H1 (cell line): ENCODE measurements at regions not wholly inside any gene's neighbourhood (a gene's known extent, or its start where the extent isn't known, plus 50 kb on each side); places are given as distances from the start of the nearest gene placed in this dataset.

Experiments used
- CTCF ChIA-PET: fragments of 300-600 bp; sonication (Branson Sonifier 250); formaldehyde crosslinking; loops from one replicate; lab custom pipeline; 2021; ENCODE audit not compliant: partially characterized antibody; lab: Charles Lee
- POLR2A ChIA-PET: fragments of 300-600 bp; sonication (Branson Sonifier 250); formaldehyde crosslinking; loops from one replicate; lab custom pipeline; 2021; ENCODE audit warnings: inconsistent platforms; ENCODE audit not compliant: partially characterized antibody; lab: Charles Lee
- DNase-seq, 2 experiments: peaks; one replicate each; pipeline versions ENCODE4 v3.0.0 to v3.0.0-alpha.2; 2010 to 2022; ENCODE audit warnings: low spot score in 2 of 2, low read depth in 1 of 2, mixed read lengths in 1 of 2
- FAIRE-seq: peaks from 2 replicates; lab custom pipeline; 2011; peaks lifted over from hg19 to GRCh38; lab: Jason Lieb, UNC
- H2AFZ ChIP-seq: 2 replicates; pipeline ENCODE4 v1.8.1; 2012; ENCODE audit warnings: low read length, inconsistent platforms
- H2AK5ac ChIP-seq: 2 replicates; pipeline ENCODE4 v1.6.1; 2013; ENCODE audit warnings: low read depth, low read length
- H2BK120ac ChIP-seq: replicated peaks from 2 replicates; pipeline ENCODE3; 2013; ENCODE audit warnings: low read depth, low read length, inconsistent platforms
- H2BK12ac ChIP-seq: 2 replicates; pipeline ENCODE4 v1.6.1; 2013; ENCODE audit warnings: low read depth, low read length
- H2BK15ac ChIP-seq: 2 replicates; pipeline ENCODE4 v1.6.1; 2013; ENCODE audit warnings: low read length
- H2BK20ac ChIP-seq: 2 replicates; pipeline ENCODE4 v1.6.1; 2013; ENCODE audit warnings: low read length
- H2BK5ac ChIP-seq: 2 replicates; pipeline ENCODE4 v1.6.1; 2013; ENCODE audit warnings: low read depth, low read length
- H3K14ac ChIP-seq: 2 replicates; pipeline ENCODE4 v1.6.1; 2013; ENCODE audit warnings: inconsistent platforms; ENCODE audit not compliant: insufficient read length
- H3K18ac ChIP-seq: 2 replicates; pipeline ENCODE4 v1.6.1; 2013; ENCODE audit warnings: low read length; ENCODE audit errors: extremely low read depth
- H3K23ac ChIP-seq: 2 replicates; pipeline ENCODE4 v1.6.1; 2013; ENCODE audit warnings: inconsistent platforms; ENCODE audit not compliant: insufficient read length
- H3K23me2 ChIP-seq: 2 replicates; pipeline ENCODE4 v1.6.1; 2013; ENCODE audit warnings: low read depth, low read length
- H3K27ac ChIP-seq: 2 replicates; pipeline ENCODE4 v1.6.1; 2011; ENCODE audit warnings: low read depth, low read length, inconsistent platforms
- H3K27me3 ChIP-seq, 4 experiments: replicated peaks in 1 of 4; 1 replicate in 1 of 4; 2 replicates in 3 of 4; pipeline versions ENCODE4 v1.6.1 to v1.8.1; 2011 to 2013; ENCODE audit warnings: low read length in 3 of 4, mild to moderate bottlenecking in 3 of 4, inconsistent platforms in 2 of 4, mixed read lengths in 2 of 4, moderate library complexity in 1 of 4; ENCODE audit not compliant: control insufficient read depth in 3 of 4, insufficient read depth in 3 of 4; ENCODE audit errors: extremely low read depth in 1 of 4
- H3K36me3 ChIP-seq, 4 experiments: 2 replicates each; pipeline versions ENCODE4 v1.6.1 to v1.8.1; 2011 to 2013; ENCODE audit warnings: mild to moderate bottlenecking in 4 of 4, low read length in 3 of 4, moderate library complexity in 2 of 4, control low read depth in 1 of 4, inconsistent platforms in 1 of 4; ENCODE audit not compliant: insufficient read depth in 4 of 4, control insufficient read depth in 2 of 4
- H3K4ac ChIP-seq: replicated peaks from 2 replicates; pipeline ENCODE3; 2013; ENCODE audit warnings: low read length, low read depth, mixed read lengths, inconsistent platforms; ENCODE audit not compliant: insufficient read length
- H3K4me1 ChIP-seq, 4 experiments: replicated peaks in 1 of 4; 1 replicate in 1 of 4; 2 replicates in 3 of 4; pipeline versions ENCODE4 v1.6.1 to v1.8.1; 2011 to 2013; ENCODE audit warnings: low read length in 3 of 4, inconsistent platforms in 2 of 4, mixed read lengths in 1 of 4; ENCODE audit not compliant: insufficient read depth in 4 of 4, control insufficient read depth in 3 of 4
- H3K4me2 ChIP-seq, 2 experiments: 2 replicates each; pipeline versions ENCODE4 v1.6.1 to v1.8.1; 2011 to 2013; ENCODE audit warnings: low read depth in 2 of 2, low read length in 2 of 2, control low read depth in 1 of 2, inconsistent platforms in 1 of 2, mild to moderate bottlenecking in 1 of 2; ENCODE audit not compliant: insufficient read depth in 1 of 2
- H3K4me3 ChIP-seq, 4 experiments: fragments of 200-600, 300-600 bp in 1 of 4; sonication (generic), shearing (Covaris generic), sonication (Bioruptor Twin) in 1 of 4; 2 replicates each; pipeline versions ENCODE4 v1.5.1 to v1.8.1; 2011 to 2016; ENCODE audit warnings: low read length in 4 of 4, low read depth in 3 of 4, control low read depth in 2 of 4, inconsistent platforms in 2 of 4, mild to moderate bottlenecking in 2 of 4, mixed read lengths in 1 of 4, moderate library complexity in 1 of 4; ENCODE audit not compliant: insufficient read depth in 2 of 4; ENCODE audit errors: extremely low read depth in 1 of 4
- H3K56ac ChIP-seq: replicated peaks from 2 replicates; pipeline ENCODE3; 2013; ENCODE audit warnings: low read depth, mild to moderate bottlenecking, mixed read lengths, low read length, inconsistent platforms; ENCODE audit not compliant: insufficient read length
- H3K79me1 ChIP-seq: 2 replicates; pipeline ENCODE4 v1.6.1; 2013; ENCODE audit warnings: low read depth, low read length, control low read depth
- H3K79me2 ChIP-seq, 2 experiments: 2 replicates each; pipeline versions ENCODE4 v1.6.1 to v1.8.1; 2012 to 2013; ENCODE audit warnings: low read length in 2 of 2, mild to moderate bottlenecking in 2 of 2, inconsistent platforms in 1 of 2; ENCODE audit not compliant: insufficient read depth in 2 of 2, control insufficient read depth in 1 of 2
- H3K9ac ChIP-seq, 4 experiments: replicated peaks in 1 of 4; 1 replicate in 1 of 4; 2 replicates in 3 of 4; pipeline versions ENCODE4 v1.6.1 to v1.8.1; 2011 to 2013; ENCODE audit warnings: low read depth in 3 of 4, low read length in 3 of 4, control low read depth in 2 of 4, mild to moderate bottlenecking in 2 of 4, moderate library complexity in 2 of 4, inconsistent platforms in 1 of 4; ENCODE audit errors: extremely low read depth in 1 of 4
- H3K9me3 ChIP-seq, 2 experiments: 2 replicates each; pipeline versions ENCODE4 v1.6.1 to v1.8.1; 2012 to 2013; ENCODE audit warnings: mild to moderate bottlenecking in 2 of 2, moderate library complexity in 2 of 2, control low read depth in 1 of 2, inconsistent platforms in 1 of 2, low read depth in 1 of 2, low read length in 1 of 2, mixed read lengths in 1 of 2; ENCODE audit not compliant: insufficient read depth in 2 of 2
- H4K20me1 ChIP-seq, 2 experiments: replicated peaks in 1 of 2; 2 replicates each; pipeline versions ENCODE3 to v1.8.1; 2011 to 2013; ENCODE audit warnings: inconsistent platforms in 2 of 2, low read length in 2 of 2, mild to moderate bottlenecking in 1 of 2; ENCODE audit not compliant: insufficient read depth in 2 of 2, control insufficient read depth in 1 of 2
- H4K5ac ChIP-seq: 2 replicates; pipeline ENCODE4 v1.6.1; 2013; ENCODE audit warnings: low read length, low read depth, mixed read lengths, inconsistent platforms; ENCODE audit not compliant: insufficient read length
- H4K8ac ChIP-seq: 2 replicates; pipeline ENCODE4 v1.8.0; 2013; ENCODE audit warnings: mild to moderate bottlenecking, moderate library complexity, low read length, inconsistent platforms; ENCODE audit not compliant: insufficient read depth; ENCODE audit errors: extremely low read depth
- H4K91ac ChIP-seq: replicated peaks from 2 replicates; pipeline ENCODE3; 2013; ENCODE audit warnings: low read length, mixed read lengths, inconsistent platforms; ENCODE audit not compliant: insufficient read length
- BACH1 ChIP-seq: IDR thresholded peaks from 2 replicates; pipeline ENCODE4 v1.6.1; 2012; ENCODE audit warnings: low read length, improper control_type of control experiment
- BRCA1 ChIP-seq: IDR thresholded peaks from 2 replicates; pipeline ENCODE4 v1.6.1; 2012; ENCODE audit warnings: low read depth, low read length, improper control_type of control experiment
- CBX5 ChIP-seq: fragments of 300-800, 300-1000 bp; sonication (generic); IDR thresholded peaks from 2 replicates; pipeline ENCODE4 v1.7.1; 2016; ENCODE audit warnings: antibody characterized with exemption, low read length, low read depth
- CBX8 ChIP-seq: fragments of 300-800, 300-1000 bp; sonication (generic); IDR thresholded peaks from 2 replicates; pipeline ENCODE4 v1.7.1; 2016; ENCODE audit warnings: low read depth, low read length, borderline replicate concordance
- CHD2 ChIP-seq: IDR thresholded peaks from 2 replicates; pipeline ENCODE4 v1.6.1; 2012; ENCODE audit warnings: low read length, improper control_type of control experiment
- HDAC6 ChIP-seq: IDR thresholded peaks from one replicate; pipeline ENCODE4 v1.7.1; 2012; ENCODE audit warnings: low read depth, mild to moderate bottlenecking, inconsistent platforms, low read length, moderate library complexity
- MAFK ChIP-seq: IDR thresholded peaks from 2 replicates; pipeline ENCODE4 v1.6.1; 2012; ENCODE audit warnings: low read depth, mild to moderate bottlenecking, improper control_type of control experiment, low read length
- NANOG ChIP-seq: IDR thresholded peaks from 2 replicates; pipeline ENCODE4 v1.6.1; 2011; ENCODE audit warnings: low read length, low read depth, mild to moderate bottlenecking, inconsistent platforms; ENCODE audit not compliant: insufficient read depth, poor library complexity, severe bottlenecking
- SP1 ChIP-seq: IDR thresholded peaks from 2 replicates; pipeline ENCODE4 v1.6.1; 2011; ENCODE audit warnings: low read depth, low read length
- SP4 ChIP-seq: IDR thresholded peaks from 2 replicates; pipeline ENCODE4 v1.6.1; 2012; ENCODE audit warnings: low read length, inconsistent platforms

DNA sequence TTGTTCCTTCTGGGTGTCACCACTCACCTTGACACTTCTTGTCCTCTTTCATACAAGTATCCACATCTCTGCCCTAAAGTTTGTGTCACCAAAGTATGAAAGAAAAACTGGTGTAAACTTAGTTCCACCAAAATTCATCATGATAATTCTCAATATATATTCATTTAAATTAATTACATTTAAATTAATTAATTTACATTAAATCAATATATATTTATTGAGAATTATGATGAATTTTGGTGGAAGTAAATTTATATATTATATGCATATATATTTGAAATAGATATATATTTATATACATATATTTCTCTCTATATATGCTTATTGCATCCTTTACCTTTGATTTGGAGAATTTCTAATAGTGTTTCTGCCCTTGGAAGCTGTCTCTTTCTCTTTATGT, 828.3 kb downstream of the PDCD6IP start:
- CTCF ChIA-PET = no interaction called here
- H3K4me1 ChIP-seq = no peaks in the 10 kb centered on the region

More for the DNA sequence above, 828.3 kb downstream of the PDCD6IP start:
- H3K56ac ChIP-seq = no peak overlapping the region
- no peak overlapping the region for H2BK120ac ChIP-seq
- POLR2A ChIA-PET = no interaction called here
- H2BK15ac ChIP-seq = no peak overlapping the region
- H3K27me3 ChIP-seq = no peaks in the 10 kb centered on the region
- H2AK5ac ChIP-seq = no peak overlapping the region
- FAIRE-seq (no peak), DNase-seq (no peak)
- H4K5ac ChIP-seq = no peak overlapping the region
- H2BK20ac ChIP-seq = no peak overlapping the region
- no peak overlapping the region for H2AFZ ChIP-seq
- no peak overlapping the region for H3K4me3 ChIP-seq
- no peaks in the 10 kb centered on the region for H3K36me3 ChIP-seq
- no peak overlapping the region for H3K18ac ChIP-seq
- H4K20me1 ChIP-seq = no peaks in the 10 kb centered on the region
- H3K27ac ChIP-seq = no peak overlapping the region
- no peaks in the 10 kb centered on the region for H3K79me2 ChIP-seq
- no peaks in the 10 kb centered on the region for H3K9me3 ChIP-seq
- no peak overlapping the region for H3K9ac ChIP-seq
- H3K23me2 ChIP-seq = no peaks in the 10 kb centered on the region
- H3K4ac ChIP-seq = no peak overlapping the region
- no peaks in the 10 kb centered on the region for H3K79me1 ChIP-seq
- H4K91ac ChIP-seq = no peak overlapping the region
- H2BK12ac ChIP-seq = no peak overlapping the region
- H3K14ac ChIP-seq = no peak overlapping the region
- no peak overlapping the region for H2BK5ac ChIP-seq
- no peak overlapping the region for H3K4me2 ChIP-seq
- H3K23ac ChIP-seq = no peak overlapping the region
- H4K8ac ChIP-seq = no peak overlapping the region
- TF ChIP-seq CBX8 (no peak), NANOG (no peak), CBX5 (no peak), SP1 (no peak), HDAC6 (no peak), SP4 (no peak), BACH1 (no peak), BRCA1 (no peak), CHD2 (no peak), MAFK (no peak)
- TF ChIP-seq, all 59 proteins: peak for 0
